GM23338 (cell line): ENCODE measurements at regions not wholly inside any gene's neighbourhood (a gene's known extent, or its start where the extent isn't known, plus 50 kb on each side); places are given as distances from the start of the nearest gene placed in this dataset.
A peak's percentile ranks its signal among the peaks of the same experiment; 100 is the strongest.

Experiments
- ATAC-seq: fragments of 200-7000 bp; cut with Tn5 transposase; 3 replicates; pipeline ENCODE4 v1.9.1; 2020
- DNase-seq: peaks from one replicate; pipeline ENCODE4 v3.0.0-alpha.2; 2015; ENCODE audit warnings: low spot score
- H2AFZ ChIP-seq: fragments of 200-600 bp; sonication (generic); 2 replicates; pipeline ENCODE4 v1.8.0; 2016; ENCODE audit warnings: antibody characterized with exemption, mild to moderate bottlenecking, moderate library complexity
- H3F3A ChIP-seq: fragments of 200-600 bp; sonication (generic); replicated peaks from 2 replicates; pipeline ENCODE4 v1.8.0; 2017; ENCODE audit warnings: antibody characterized with exemption, mixed run types, low read depth
- H3K27ac ChIP-seq: fragments of 200-600 bp; sonication (generic); 2 replicates; pipeline ENCODE4 v1.6.1; 2016; ENCODE audit warnings: low read depth
- H3K27me3 ChIP-seq: fragments of 200-600 bp; sonication (generic); 2 replicates; pipeline ENCODE4 v1.8.0; 2016; ENCODE audit warnings: mild to moderate bottlenecking, mixed run types, moderate library complexity; ENCODE audit not compliant: insufficient read depth
- H3K36me3 ChIP-seq: fragments of 200-600 bp; sonication (generic); 2 replicates; pipeline ENCODE4 v1.8.0; 2016; ENCODE audit warnings: mild to moderate bottlenecking; ENCODE audit not compliant: insufficient read depth
- H3K4me1 ChIP-seq: fragments of 200-600 bp; sonication (generic); 2 replicates; pipeline ENCODE4 v1.8.0; 2016; ENCODE audit warnings: mild to moderate bottlenecking, moderate library complexity; ENCODE audit not compliant: insufficient read depth
- H3K4me2 ChIP-seq: fragments of 200-600 bp; sonication (generic); 2 replicates; pipeline ENCODE4 v1.7.1; 2017; ENCODE audit warnings: mixed run types
- H3K4me3 ChIP-seq: fragments of 200-600 bp; sonication (generic); 2 replicates; pipeline ENCODE4 v1.6.1; 2016; ENCODE audit warnings: mixed run types
- H3K79me2 ChIP-seq: fragments of 200-600 bp; sonication (generic); replicated peaks from 2 replicates; pipeline ENCODE4 v1.8.0; 2017; ENCODE audit warnings: mild to moderate bottlenecking; ENCODE audit not compliant: insufficient read depth
- H3K9me2 ChIP-seq: fragments of 200-600 bp; sonication (generic); 2 replicates; pipeline ENCODE4 v1.8.0; 2017; ENCODE audit not compliant: insufficient read depth
- H4K20me1 ChIP-seq: fragments of 200-600 bp; sonication (generic); replicated peaks from 2 replicates; pipeline ENCODE4 v1.8.0; 2017; ENCODE audit warnings: mild to moderate bottlenecking; ENCODE audit not compliant: insufficient read depth
- H3K27ac Mint-ChIP-seq: 2 replicates; pipeline ENCODE4 v1.8.0; 2020; ENCODE audit warnings: inconsistent platforms, mild to moderate bottlenecking, moderate library complexity, mixed read lengths
- H3K27me3 Mint-ChIP-seq: 3 replicates; pipeline ENCODE4 v1.8.0; 2022; ENCODE audit warnings: low read depth, mild to moderate bottlenecking, moderate library complexity, mixed read lengths, inconsistent platforms; ENCODE audit not compliant: insufficient read depth, poor library complexity
- H3K36me3 Mint-ChIP-seq: 3 replicates; pipeline ENCODE4 v1.8.0; 2021; ENCODE audit warnings: low read depth, mild to moderate bottlenecking, inconsistent platforms, moderate library complexity, mixed read lengths
- H3K4me1 Mint-ChIP-seq: 3 replicates; pipeline ENCODE4 v1.8.0; 2020; ENCODE audit warnings: mild to moderate bottlenecking, inconsistent platforms, mixed read lengths
- H3K4me3 Mint-ChIP-seq: 3 replicates; pipeline ENCODE4 v1.8.0; 2021; ENCODE audit warnings: moderate library complexity, mild to moderate bottlenecking, inconsistent platforms, mixed read lengths
- H3K9me3 Mint-ChIP-seq: 3 replicates; pipeline ENCODE4 v1.8.0; 2020; ENCODE audit warnings: moderate library complexity, mild to moderate bottlenecking, inconsistent platforms, mixed read lengths
- CREB1 ChIP-seq: fragments of 250-450 bp; sonication (Bioruptor Pico); IDR thresholded peaks from 2 replicates; pipeline ENCODE4 v1.5.0; 2020; ENCODE audit warnings: low read depth, mild to moderate bottlenecking, moderate library complexity
- JUNB ChIP-seq: IDR thresholded peaks from one replicate; pipeline ENCODE4 v1.6.1; 2016; ENCODE audit warnings: antibody characterized with exemption; ENCODE audit not compliant: unreplicated experiment
- STAT1 ChIP-seq: IDR thresholded peaks from one replicate; pipeline ENCODE4 v1.6.1; 2016; ENCODE audit warnings: antibody characterized with exemption; ENCODE audit not compliant: unreplicated experiment
- ZNF114 ChIP-seq: fragments of 250-450 bp; sonication (Bioruptor Pico); IDR thresholded peaks from 2 replicates; pipeline ENCODE4 v1.5.0; 2020; ENCODE audit warnings: mild to moderate bottlenecking, moderate library complexity
- ZNF331 ChIP-seq: fragments of 250-450 bp; sonication (Bioruptor Pico); IDR thresholded peaks from 2 replicates; pipeline ENCODE4 v1.5.0; 2020; ENCODE audit warnings: low read depth, mild to moderate bottlenecking, moderate library complexity
- TF ChIP-seq, protein P1 (sequence below), 2 experiments: fragments of 200-600 bp in 1 of 2; sonication (generic) in 1 of 2; conservative IDR thresholded peaks; 2 replicates each; pipeline versions ENCODE4 v1.5.1 to v1.6.1; 2016 to 2017; ENCODE audit warnings: antibody characterized with exemption in 2 of 2, low read depth in 2 of 2, mild to moderate bottlenecking in 2 of 2, moderate library complexity in 1 of 2
- TF ChIP-seq, protein P2 (sequence below): fragments of 250-450 bp; sonication (Bioruptor Pico); IDR thresholded peaks from 2 replicates; pipeline ENCODE4 v1.5.0; 2020; ENCODE audit warnings: mild to moderate bottlenecking, moderate library complexity

DNA sequence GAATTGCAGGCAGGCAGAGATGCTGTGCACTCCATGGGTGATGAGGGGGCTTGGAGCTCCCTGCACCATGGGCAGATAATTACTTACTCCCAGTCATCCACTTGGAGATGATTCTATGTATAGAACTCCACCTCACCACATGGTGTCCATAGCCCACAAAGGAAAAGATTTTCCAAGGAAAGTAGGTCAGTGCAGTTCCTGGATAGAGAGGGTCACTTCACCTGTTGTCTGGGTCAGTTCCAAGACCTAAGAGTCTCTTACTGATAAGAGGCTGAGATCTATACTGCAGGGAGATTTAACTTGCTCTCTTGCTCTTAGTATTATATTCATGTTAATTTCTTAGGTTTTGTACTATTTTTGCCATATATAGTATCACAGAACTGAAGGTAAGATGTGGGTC is 113.9 kb upstream of the BRINP1 start:
- Mint-ChIP-seq H3K36me3 (no peaks in the 10 kb centered on the region), H3K9me3 (no peaks in the 10 kb centered on the region), H3K27me3 (peaks cover 2% of the 10 kb centered on the region), H3K27ac (no peak overlapping the region), H3K4me1 (peaks cover 16% of the 10 kb centered on the region), H3K4me3 (no peak overlapping the region)
- H3K36me3 ChIP-seq: no peaks in the 10 kb centered on the region
- DNase-seq: no peak
- no peaks in the 10 kb centered on the region for H3K79me2 ChIP-seq
- no peak overlapping the region for H3K27ac ChIP-seq
- H2AFZ ChIP-seq: no peak overlapping the region
- H3K4me1 ChIP-seq: no peaks in the 10 kb centered on the region; the same call in 1 of the 2 replicates
- H3F3A ChIP-seq: no peaks in the 10 kb centered on the region
- no peaks in the 10 kb centered on the region for H4K20me1 ChIP-seq
- H3K27me3 ChIP-seq: no peaks in the 10 kb centered on the region
- no peak for TF ChIP-seq ZNF331
- no peak overlapping the region for H3K4me3 ChIP-seq
- ATAC-seq: no peak
- H3K4me2 ChIP-seq: no peak overlapping the region
- no peaks in the 10 kb centered on the region for H3K9me2 ChIP-seq

DNA sequence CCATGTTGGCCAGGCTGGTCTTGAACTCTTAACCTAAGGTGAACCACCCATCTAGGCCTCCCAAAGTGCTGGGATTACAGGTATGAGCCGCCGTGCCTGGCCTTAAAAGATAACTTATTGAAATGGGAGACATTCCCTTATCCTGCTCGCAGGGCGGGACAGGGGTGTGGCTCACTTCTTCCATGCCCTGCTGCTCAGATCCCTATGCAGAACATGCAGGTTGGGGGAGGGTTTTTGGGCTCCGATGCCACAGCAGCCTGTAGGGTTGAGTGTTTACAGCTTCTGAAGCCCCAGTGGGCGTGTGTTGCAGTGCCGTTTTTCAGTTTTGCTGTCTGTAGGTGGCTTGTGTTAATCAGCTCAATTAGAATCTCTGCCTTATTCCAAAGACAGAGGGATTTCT is 108.0 kb upstream of the BRINP1 start:
- no peaks in the 10 kb centered on the region for H3F3A ChIP-seq
- ATAC-seq (peak; percentile 50; the same call in 2 of the 3 replicates), DNase-seq (peak; percentile 36)
- H3K27ac ChIP-seq: no peak overlapping the region
- H2AFZ ChIP-seq: no peak overlapping the region
- no peaks in the 10 kb centered on the region for H3K9me3 Mint-ChIP-seq
- no peaks in the 10 kb centered on the region for H3K79me2 ChIP-seq
- no peaks in the 10 kb centered on the region for H3K4me1 Mint-ChIP-seq
- no peak overlapping the region for H3K4me3 Mint-ChIP-seq
- H4K20me1 ChIP-seq: no peaks in the 10 kb centered on the region
- no peaks in the 10 kb centered on the region for H3K9me2 ChIP-seq
- H3K4me1 ChIP-seq: no peaks in the 10 kb centered on the region
- no peaks in the 10 kb centered on the region for H3K36me3 Mint-ChIP-seq
- no peak overlapping the region for H3K27ac Mint-ChIP-seq
- H3K4me2 ChIP-seq: no peak overlapping the region
- H3K27me3 Mint-ChIP-seq: peaks cover 3% of the 10 kb centered on the region
- no peaks in the 10 kb centered on the region for H3K27me3 ChIP-seq
- TF ChIP-seq ZNF331 (no peak), JUNB (no peak), STAT1 (no peak), CREB1 (CRISPR knock-in tag) (no peak), ZNF114 (CRISPR knock-in tag) (no peak)
- TF ChIP-seq, protein P1, sequence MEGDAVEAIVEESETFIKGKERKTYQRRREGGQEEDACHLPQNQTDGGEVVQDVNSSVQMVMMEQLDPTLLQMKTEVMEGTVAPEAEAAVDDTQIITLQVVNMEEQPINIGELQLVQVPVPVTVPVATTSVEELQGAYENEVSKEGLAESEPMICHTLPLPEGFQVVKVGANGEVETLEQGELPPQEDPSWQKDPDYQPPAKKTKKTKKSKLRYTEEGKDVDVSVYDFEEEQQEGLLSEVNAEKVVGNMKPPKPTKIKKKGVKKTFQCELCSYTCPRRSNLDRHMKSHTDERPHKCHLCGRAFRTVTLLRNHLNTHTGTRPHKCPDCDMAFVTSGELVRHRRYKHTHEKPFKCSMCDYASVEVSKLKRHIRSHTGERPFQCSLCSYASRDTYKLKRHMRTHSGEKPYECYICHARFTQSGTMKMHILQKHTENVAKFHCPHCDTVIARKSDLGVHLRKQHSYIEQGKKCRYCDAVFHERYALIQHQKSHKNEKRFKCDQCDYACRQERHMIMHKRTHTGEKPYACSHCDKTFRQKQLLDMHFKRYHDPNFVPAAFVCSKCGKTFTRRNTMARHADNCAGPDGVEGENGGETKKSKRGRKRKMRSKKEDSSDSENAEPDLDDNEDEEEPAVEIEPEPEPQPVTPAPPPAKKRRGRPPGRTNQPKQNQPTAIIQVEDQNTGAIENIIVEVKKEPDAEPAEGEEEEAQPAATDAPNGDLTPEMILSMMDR (conservative IDR thresholded peaks at IDR 0.05; ENCODE audit: low read depth in 2 of 2): no peak
- TF ChIP-seq, protein P2, sequence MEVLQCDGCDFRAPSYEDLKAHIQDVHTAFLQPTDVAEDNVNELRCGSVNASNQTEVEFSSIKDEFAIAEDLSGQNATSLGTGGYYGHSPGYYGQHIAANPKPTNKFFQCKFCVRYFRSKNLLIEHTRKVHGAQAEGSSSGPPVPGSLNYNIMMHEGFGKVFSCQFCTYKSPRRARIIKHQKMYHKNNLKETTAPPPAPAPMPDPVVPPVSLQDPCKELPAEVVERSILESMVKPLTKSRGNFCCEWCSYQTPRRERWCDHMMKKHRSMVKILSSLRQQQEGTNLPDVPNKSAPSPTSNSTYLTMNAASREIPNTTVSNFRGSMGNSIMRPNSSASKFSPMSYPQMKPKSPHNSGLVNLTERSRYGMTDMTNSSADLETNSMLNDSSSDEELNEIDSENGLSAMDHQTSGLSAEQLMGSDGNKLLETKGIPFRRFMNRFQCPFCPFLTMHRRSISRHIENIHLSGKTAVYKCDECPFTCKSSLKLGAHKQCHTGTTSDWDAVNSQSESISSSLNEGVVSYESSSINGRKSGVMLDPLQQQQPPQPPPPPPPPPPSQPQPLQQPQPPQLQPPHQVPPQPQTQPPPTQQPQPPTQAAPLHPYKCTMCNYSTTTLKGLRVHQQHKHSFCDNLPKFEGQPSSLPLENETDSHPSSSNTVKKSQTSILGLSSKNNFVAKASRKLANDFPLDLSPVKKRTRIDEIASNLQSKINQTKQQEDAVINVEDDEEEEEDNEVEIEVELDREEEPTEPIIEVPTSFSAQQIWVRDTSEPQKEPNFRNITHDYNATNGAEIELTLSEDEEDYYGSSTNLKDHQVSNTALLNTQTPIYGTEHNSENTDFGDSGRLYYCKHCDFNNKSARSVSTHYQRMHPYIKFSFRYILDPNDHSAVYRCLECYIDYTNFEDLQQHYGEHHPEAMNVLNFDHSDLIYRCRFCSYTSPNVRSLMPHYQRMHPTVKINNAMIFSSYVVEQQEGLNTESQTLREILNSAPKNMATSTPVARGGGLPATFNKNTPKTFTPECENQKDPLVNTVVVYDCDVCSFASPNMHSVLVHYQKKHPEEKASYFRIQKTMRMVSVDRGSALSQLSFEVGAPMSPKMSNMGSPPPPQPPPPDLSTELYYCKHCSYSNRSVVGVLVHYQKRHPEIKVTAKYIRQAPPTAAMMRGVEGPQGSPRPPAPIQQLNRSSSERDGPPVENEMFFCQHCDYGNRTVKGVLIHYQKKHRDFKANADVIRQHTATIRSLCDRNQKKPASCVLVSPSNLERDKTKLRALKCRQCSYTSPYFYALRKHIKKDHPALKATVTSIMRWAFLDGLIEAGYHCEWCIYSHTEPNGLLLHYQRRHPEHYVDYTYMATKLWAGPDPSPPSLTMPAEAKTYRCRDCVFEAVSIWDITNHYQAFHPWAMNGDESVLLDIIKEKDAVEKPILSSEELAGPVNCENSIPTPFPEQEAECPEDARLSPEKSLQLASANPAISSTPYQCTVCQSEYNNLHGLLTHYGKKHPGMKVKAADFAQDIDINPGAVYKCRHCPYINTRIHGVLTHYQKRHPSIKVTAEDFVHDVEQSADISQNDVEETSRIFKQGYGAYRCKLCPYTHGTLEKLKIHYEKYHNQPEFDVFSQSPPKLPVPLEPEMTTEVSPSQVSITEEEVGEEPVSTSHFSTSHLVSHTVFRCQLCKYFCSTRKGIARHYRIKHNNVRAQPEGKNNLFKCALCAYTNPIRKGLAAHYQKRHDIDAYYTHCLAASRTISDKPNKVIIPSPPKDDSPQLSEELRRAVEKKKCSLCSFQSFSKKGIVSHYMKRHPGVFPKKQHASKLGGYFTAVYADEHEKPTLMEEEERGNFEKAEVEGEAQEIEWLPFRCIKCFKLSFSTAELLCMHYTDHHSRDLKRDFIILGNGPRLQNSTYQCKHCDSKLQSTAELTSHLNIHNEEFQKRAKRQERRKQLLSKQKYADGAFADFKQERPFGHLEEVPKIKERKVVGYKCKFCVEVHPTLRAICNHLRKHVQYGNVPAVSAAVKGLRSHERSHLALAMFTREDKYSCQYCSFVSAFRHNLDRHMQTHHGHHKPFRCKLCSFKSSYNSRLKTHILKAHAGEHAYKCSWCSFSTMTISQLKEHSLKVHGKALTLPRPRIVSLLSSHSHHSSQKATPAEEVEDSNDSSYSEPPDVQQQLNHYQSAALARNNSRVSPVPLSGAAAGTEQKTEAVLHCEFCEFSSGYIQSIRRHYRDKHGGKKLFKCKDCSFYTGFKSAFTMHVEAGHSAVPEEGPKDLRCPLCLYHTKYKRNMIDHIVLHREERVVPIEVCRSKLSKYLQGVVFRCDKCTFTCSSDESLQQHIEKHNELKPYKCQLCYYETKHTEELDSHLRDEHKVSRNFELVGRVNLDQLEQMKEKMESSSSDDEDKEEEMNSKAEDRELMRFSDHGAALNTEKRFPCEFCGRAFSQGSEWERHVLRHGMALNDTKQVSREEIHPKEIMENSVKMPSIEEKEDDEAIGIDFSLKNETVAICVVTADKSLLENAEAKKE (CRISPR knock-in tag): no peak
- no peaks in the 10 kb centered on the region for H3K36me3 ChIP-seq
- H3K4me3 ChIP-seq: no peak overlapping the region
